Prostate gland (tissue), 2 donors: ENCODE measurements at regions not wholly inside any gene's neighbourhood (a gene's known extent, or its start where the extent isn't known, plus 50 kb on each side); places are given as distances from the start of the nearest gene placed in this dataset.

ENCODE experiments used
- CTCF ChIP-seq, 4 experiments: fragments of 200-600 bp in 2 of 4; fragments of 450-650 bp in 2 of 4; sonication (generic) in 2 of 4; IDR thresholded peaks; 1 replicate in 3 of 4; 2 replicates in 1 of 4; pipeline ENCODE4 v1.5.1; 2016 to 2019; ENCODE audit warnings: antibody characterized with exemption in 4 of 4, mild to moderate bottlenecking in 2 of 4, moderate library complexity in 2 of 4
- POLR2A ChIP-seq: fragments of 450-650 bp; IDR thresholded peaks from one replicate; pipeline ENCODE4 v1.6.1; 2016; ENCODE audit warnings: antibody characterized with exemption, mild to moderate bottlenecking

DNA sequence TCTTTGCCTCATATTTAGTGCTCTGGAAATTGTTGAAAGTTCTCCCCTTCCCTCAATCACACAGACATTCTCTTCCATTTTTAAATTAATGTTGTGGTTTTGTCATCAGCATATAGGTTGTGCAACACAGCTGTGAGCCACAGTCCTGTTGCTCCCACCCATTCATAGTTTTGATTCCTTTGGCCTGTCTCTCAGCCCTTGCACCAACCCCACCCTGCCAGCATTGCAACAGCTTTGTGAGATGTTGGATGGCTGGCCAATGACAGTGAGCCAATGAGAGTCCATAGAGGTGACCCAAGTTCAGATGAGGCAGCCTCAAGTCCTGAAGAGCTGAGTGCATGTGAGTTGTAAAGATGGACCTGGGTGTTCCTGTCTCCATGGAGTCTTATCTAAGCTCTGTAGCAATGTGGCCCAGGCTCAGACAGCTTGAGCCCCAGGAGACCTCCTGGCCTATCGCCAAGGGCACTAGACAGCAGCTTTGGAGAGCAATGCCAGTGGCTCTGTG lies 775.5 kb downstream of the RNF144A start:
- TF ChIP-seq POLR2A, result no peak
- TF ChIP-seq CTCF (IDR thresholded peaks at IDR 0.05), result no peak
